PFSK-1 (cell line): ENCODE measurements at regions not wholly inside any gene's neighbourhood (a gene's known extent, or its start where the extent isn't known, plus 50 kb on each side); places are given as distances from the start of the nearest gene placed in this dataset.

Source experiments
- POLR2AphosphoS5 ChIP-seq: IDR thresholded peaks from 2 replicates; pipeline ENCODE4 v1.6.1; 2012; ENCODE audit warnings: low read depth, mild to moderate bottlenecking, control low read depth, low read length, moderate library complexity
- SIN3A ChIP-seq: IDR thresholded peaks from 2 replicates; pipeline ENCODE4 v1.6.1; 2012; ENCODE audit warnings: mild to moderate bottlenecking, low read length, moderate library complexity, borderline replicate concordance; ENCODE audit not compliant: insufficient read depth
- TAF1 ChIP-seq: IDR thresholded peaks from 2 replicates; pipeline ENCODE4 v1.6.1; 2012; ENCODE audit warnings: low read length, control low read depth, borderline replicate concordance; ENCODE audit not compliant: insufficient read depth

GRCh38 chr4:13912436-13912925 lies 285.0 kb upstream of the BOD1L1 start:
- TF ChIP-seq SIN3A = no peak
- TF ChIP-seq POLR2AphosphoS5 = no peak
- no peak for TF ChIP-seq TAF1
